PC-9 (cell line): ENCODE measurements at regions not wholly inside any gene's neighbourhood (a gene's known extent, or its start where the extent isn't known, plus 50 kb on each side); places are given as distances from the start of the nearest gene placed in this dataset.
"Not testable (repeated sequence)": the region's sequence is repeated elsewhere in the genome, so short reads cannot be mapped to it uniquely, and the experiment has no call there.

Experiments
- BruUV-seq: library from RNA; stranded (reverse); fragments of 400-500 nt; replicated peaks from 2 replicates; lab custom pipeline; 2021; lab: Mats Ljungman, UMichigan
- CTCF ChIA-PET: fragments of 300-600 bp; sonication (Branson Sonifier 250); formaldehyde crosslinking; loops from one replicate; lab custom pipeline; 2022; ENCODE audit warnings: antibody characterized with exemption; lab: Charles Lee
- POLR2A ChIA-PET: fragments of 300-600 bp; sonication (Branson Sonifier 250); formaldehyde crosslinking; loops from one replicate; lab custom pipeline; 2022; ENCODE audit warnings: antibody characterized with exemption; ENCODE audit not compliant: unreplicated experiment; lab: Charles Lee
- DNase-seq, 2 experiments: peaks; one replicate each; pipeline versions ENCODE4 v3.0.0 to v3.0.0-alpha.2; 2015 to 2022; ENCODE audit warnings: mixed read lengths in 1 of 2
- H2AFZ ChIP-seq: fragments of 200-600 bp; sonication (generic); 2 replicates; pipeline ENCODE4 v1.8.1; 2017; ENCODE audit warnings: antibody characterized with exemption
- H3F3A ChIP-seq: fragments of 200-600 bp; sonication (generic); 2 replicates; pipeline ENCODE4 v1.8.1; 2017; ENCODE audit warnings: antibody characterized with exemption, mild to moderate bottlenecking, low read depth; ENCODE audit not compliant: insufficient read depth
- H3K27ac ChIP-seq: fragments of 200-600 bp; sonication (generic); 2 replicates; pipeline ENCODE4 v1.6.1; 2016; ENCODE audit warnings: mixed run types
- H3K27me3 ChIP-seq: fragments of 200-600 bp; sonication (generic); 2 replicates; pipeline ENCODE4 v1.6.1; 2016; ENCODE audit warnings: low read depth, mixed run types; ENCODE audit not compliant: insufficient read depth
- H3K36me3 ChIP-seq: fragments of 200-600 bp; sonication (generic); 2 replicates; pipeline ENCODE4 v1.6.1; 2016; ENCODE audit warnings: low read depth, mixed run types
- H3K4me1 ChIP-seq: fragments of 200-600 bp; sonication (generic); replicated peaks from 2 replicates; pipeline ENCODE4 v1.6.1; 2016; ENCODE audit warnings: mixed run types; ENCODE audit not compliant: insufficient read depth
- H3K4me2 ChIP-seq: fragments of 200-600 bp; sonication (generic); 2 replicates; pipeline ENCODE4 v1.6.1; 2017; ENCODE audit warnings: mixed run types
- H3K4me3 ChIP-seq: fragments of 200-600 bp; sonication (generic); 2 replicates; pipeline ENCODE4 v1.6.1; 2016; ENCODE audit warnings: mixed run types
- H3K79me2 ChIP-seq: fragments of 200-600 bp; sonication (generic); 2 replicates; pipeline ENCODE4 v1.6.1; 2017; ENCODE audit warnings: low read depth, mixed run types
- H3K9me2 ChIP-seq: fragments of 200-600 bp; sonication (generic); 2 replicates; pipeline ENCODE4 v1.8.1; 2017; ENCODE audit warnings: mild to moderate bottlenecking; ENCODE audit not compliant: insufficient read depth
- H3K9me3 ChIP-seq: fragments of 200-600 bp; sonication (generic); 2 replicates; pipeline ENCODE4 v1.8.1; 2016; ENCODE audit warnings: low read depth; ENCODE audit not compliant: insufficient read depth
- H4K20me1 ChIP-seq: fragments of 200-600 bp; sonication (generic); 2 replicates; pipeline ENCODE4 v1.8.1; 2017; ENCODE audit not compliant: insufficient read depth
- EZH2 ChIP-seq: fragments of 200-600 bp; sonication (generic); IDR thresholded peaks from 2 replicates; pipeline ENCODE4 v1.8.0; 2017; ENCODE audit warnings: antibody characterized with exemption, low read depth
- intact Hi-C: fragments of 100-400 bp; cut with micrococcal nuclease; formaldehyde crosslinking; loops from one replicate; pipeline ENCODE4 v1.10.0; 2022; ENCODE audit not compliant: unreplicated experiment
- TF ChIP-seq, protein P1 (sequence below): fragments of 200-600 bp; sonication (generic); conservative IDR thresholded peaks from 2 replicates; pipeline ENCODE4 v1.6.1; 2017; ENCODE audit warnings: mixed run types, antibody characterized with exemption, mild to moderate bottlenecking, moderate library complexity

DNA sequence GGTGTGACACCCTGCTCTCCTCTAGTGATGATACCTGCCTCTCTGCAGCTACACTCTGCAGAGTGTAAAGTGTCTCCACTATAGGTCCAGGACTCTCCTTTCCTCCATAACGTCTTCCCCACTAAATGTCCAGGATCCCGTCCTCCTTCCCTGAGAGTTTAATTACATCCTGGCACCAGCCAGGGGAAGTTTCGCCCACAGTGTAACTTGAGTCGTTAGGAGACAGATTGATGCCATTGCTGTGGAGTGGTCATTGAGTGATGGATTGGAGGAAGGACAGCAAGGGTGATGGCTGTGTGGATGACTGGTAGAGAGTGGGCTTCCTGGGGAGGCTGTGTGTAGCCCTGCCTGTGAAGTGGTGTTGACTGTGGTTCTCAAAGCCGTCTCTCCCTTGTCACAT is 84.0 kb upstream of the TMEM132D start:
- intact Hi-C loops = no loop called here
- no TSS peak for BruUV-seq
- CTCF ChIA-PET = no interaction called here

DNA sequence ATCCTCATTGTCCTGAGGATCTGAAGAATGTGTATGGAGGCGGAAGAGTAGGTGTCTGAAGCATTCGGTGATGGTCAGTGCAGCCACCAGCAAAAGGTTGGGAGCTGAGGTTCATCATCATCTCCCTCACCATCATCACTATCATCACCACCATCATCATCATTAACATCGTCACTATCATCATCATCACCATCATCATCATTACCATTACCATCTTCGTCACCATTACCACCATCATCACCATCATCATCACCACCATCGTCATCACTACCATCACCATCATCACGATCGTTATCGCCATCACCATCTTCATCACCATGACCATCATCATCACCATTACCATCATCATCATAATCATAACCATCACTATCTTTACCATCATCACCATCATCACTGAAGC is 90.8 kb upstream of the TMEM132D start:
- Histone ChIP-seq H2AFZ (no peak overlapping the region), H3K79me2 (no peaks in the 10 kb centered on the region), H3K9me2 (no peaks in the 10 kb centered on the region), H3K4me2 (no peak overlapping the region), H3K9me3 (no peaks in the 10 kb centered on the region), H4K20me1 (no peaks in the 10 kb centered on the region), H3K4me1 (no peaks in the 10 kb centered on the region), H3K27ac (no peak overlapping the region), H3K4me3 (no peak overlapping the region), H3K36me3 (no peaks in the 10 kb centered on the region), H3K27me3 (no peaks in the 10 kb centered on the region), H3F3A (no peaks in the 10 kb centered on the region)
- CTCF ChIA-PET = no interaction called here
- no TSS peak for BruUV-seq
- DNase-seq = no peak
- no peak for TF ChIP-seq EZH2
- TF ChIP-seq, protein P1, sequence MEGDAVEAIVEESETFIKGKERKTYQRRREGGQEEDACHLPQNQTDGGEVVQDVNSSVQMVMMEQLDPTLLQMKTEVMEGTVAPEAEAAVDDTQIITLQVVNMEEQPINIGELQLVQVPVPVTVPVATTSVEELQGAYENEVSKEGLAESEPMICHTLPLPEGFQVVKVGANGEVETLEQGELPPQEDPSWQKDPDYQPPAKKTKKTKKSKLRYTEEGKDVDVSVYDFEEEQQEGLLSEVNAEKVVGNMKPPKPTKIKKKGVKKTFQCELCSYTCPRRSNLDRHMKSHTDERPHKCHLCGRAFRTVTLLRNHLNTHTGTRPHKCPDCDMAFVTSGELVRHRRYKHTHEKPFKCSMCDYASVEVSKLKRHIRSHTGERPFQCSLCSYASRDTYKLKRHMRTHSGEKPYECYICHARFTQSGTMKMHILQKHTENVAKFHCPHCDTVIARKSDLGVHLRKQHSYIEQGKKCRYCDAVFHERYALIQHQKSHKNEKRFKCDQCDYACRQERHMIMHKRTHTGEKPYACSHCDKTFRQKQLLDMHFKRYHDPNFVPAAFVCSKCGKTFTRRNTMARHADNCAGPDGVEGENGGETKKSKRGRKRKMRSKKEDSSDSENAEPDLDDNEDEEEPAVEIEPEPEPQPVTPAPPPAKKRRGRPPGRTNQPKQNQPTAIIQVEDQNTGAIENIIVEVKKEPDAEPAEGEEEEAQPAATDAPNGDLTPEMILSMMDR = no peak
- intact Hi-C loops = no loop called here
- POLR2A ChIA-PET = no interaction called here

More for the DNA sequence above, 84.0 kb upstream of the TMEM132D start:
- Histone ChIP-seq H3K79me2 (no peaks in the 10 kb centered on the region), H3F3A (no peaks in the 10 kb centered on the region), H3K4me3 (no peak overlapping the region), H3K9me2 (no peaks in the 10 kb centered on the region), H3K4me1 (no peaks in the 10 kb centered on the region), H3K36me3 (no peaks in the 10 kb centered on the region), H2AFZ (no peak overlapping the region), H3K4me2 (no peak overlapping the region), H3K27ac (no peak overlapping the region), H4K20me1 (no peaks in the 10 kb centered on the region), H3K9me3 (no peaks in the 10 kb centered on the region), H3K27me3 (no peaks in the 10 kb centered on the region)
- POLR2A ChIA-PET = no interaction called here
- no peak for TF ChIP-seq EZH2
- TF ChIP-seq, protein P1 = no peak
- no peak for DNase-seq

DNA sequence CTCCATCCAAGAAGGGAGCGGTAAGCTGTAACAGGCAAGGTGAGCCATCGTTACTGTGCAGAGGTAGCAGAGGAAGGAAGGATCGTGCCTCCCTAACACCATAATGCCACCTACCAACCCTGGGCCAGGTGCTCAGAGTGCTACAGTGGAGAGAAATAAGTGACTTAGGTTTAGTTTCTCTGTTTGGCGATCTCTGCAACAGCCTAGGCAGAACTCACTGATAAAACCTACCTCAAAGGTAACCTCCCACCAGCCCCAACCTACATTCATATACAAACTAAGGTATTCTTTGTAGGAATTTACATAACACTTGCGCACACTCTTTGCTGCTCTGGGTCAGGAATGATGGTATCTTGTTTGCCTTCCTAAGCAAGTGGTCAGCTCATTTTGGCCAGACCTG is 93.4 kb upstream of the TMEM132D start:
- Histone ChIP-seq H3F3A (no peaks in the 10 kb centered on the region), H4K20me1 (no peaks in the 10 kb centered on the region), H2AFZ (no peak overlapping the region), H3K4me2 (no peak overlapping the region), H3K79me2 (no peaks in the 10 kb centered on the region), H3K9me2 (no peaks in the 10 kb centered on the region), H3K36me3 (no peaks in the 10 kb centered on the region), H3K4me3 (no peak overlapping the region), H3K27me3 (no peaks in the 10 kb centered on the region), H3K4me1 (no peaks in the 10 kb centered on the region), H3K9me3 (no peaks in the 10 kb centered on the region), H3K27ac (no peak overlapping the region)
- DNase-seq = no peak
- POLR2A ChIA-PET = no interaction called here
- intact Hi-C loops = no loop called here
- no peak for TF ChIP-seq EZH2
- TF ChIP-seq, protein P1 = no peak
- BruUV-seq = no TSS peak
- CTCF ChIA-PET = no interaction called here

DNA sequence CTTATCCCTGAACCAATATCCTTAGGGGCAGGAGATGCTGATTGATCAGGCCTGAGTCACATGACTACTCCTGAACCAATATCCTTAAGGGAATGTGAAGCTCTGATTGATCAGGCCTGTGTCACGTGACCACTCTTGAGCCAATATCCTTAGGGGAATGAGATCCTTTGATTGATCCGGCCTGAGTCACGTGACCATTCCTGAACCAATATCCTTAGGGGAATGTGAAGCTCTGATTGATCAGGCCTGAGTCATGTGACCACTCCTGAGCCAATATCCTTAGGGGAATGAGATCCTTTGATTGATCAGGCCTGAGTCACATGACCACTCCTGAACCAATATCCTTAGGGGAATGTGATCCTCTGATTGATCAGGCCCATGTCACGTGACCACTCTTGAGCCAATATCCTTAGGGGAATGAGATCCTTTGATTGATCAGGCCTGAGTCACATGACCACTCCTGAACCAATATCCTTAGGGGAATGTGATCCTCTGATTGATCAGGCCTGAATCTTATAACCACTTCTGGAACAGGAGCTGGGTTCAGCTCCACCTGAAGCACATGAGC is 100.6 kb upstream of the TMEM132D start:
- POLR2A ChIA-PET, BruUV-seq, H3F3A ChIP-seq, H3K4me1 ChIP-seq, DNase-seq, H3K27ac ChIP-seq, H3K4me3 ChIP-seq, H2AFZ ChIP-seq, H4K20me1 ChIP-seq, H3K4me2 ChIP-seq, CTCF ChIA-PET, H3K36me3 ChIP-seq, H3K9me2 ChIP-seq, H3K9me3 ChIP-seq, intact Hi-C loops, H3K79me2 ChIP-seq: not testable (repeated sequence)
- H3K27me3 ChIP-seq = peaks cover 21% of the 10 kb centered on the region
